GF-D8 (cell line): ENCODE measurements at regions not wholly inside any gene's neighbourhood (a gene's known extent, or its start where the extent isn't known, plus 50 kb on each side); places are given as distances from the start of the nearest gene placed in this dataset.

Experiments used
- DNase-seq: peaks from one replicate; lab custom pipeline; 2025; lab: John Stamatoyannopoulos, UW

- no peak for DNase-seq
Measured at GRCh38 chr6:169082817-169083507, 170.7 kb downstream of the THBS2 start.

GRCh38 chr6:169082093-169082492 is 171.6 kb downstream of the THBS2 start:
- DNase-seq: no peak

GRCh38 chr6:169081248-169081647 is 172.4 kb downstream of the THBS2 start:
- DNase-seq: no peak

- no peak for DNase-seq
Measured at GRCh38 chr6:169079650-169080049, 174.0 kb downstream of the THBS2 start.

GRCh38 chr6:169078399-169079145 is 175.1 kb downstream of the THBS2 start:
- DNase-seq: no peak

GRCh38 chr6:169075915-169076654 is 177.6 kb downstream of the THBS2 start:
- no peak for DNase-seq

GRCh38 chr6:169075211-169075914 is 178.3 kb downstream of the THBS2 start:
- no peak for DNase-seq

- DNase-seq: no peak
Measured at GRCh38 chr6:169074526-169074925, 179.1 kb downstream of the THBS2 start.

GRCh38 chr6:169073311-169073710 is 180.3 kb downstream of the THBS2 start:
- DNase-seq: no peak

GRCh38 chr6:169072127-169073042 is 181.3 kb downstream of the THBS2 start:
- no peak for DNase-seq

- DNase-seq: no peak
Measured at GRCh38 chr6:169071394-169071793, 182.3 kb downstream of the THBS2 start.

GRCh38 chr6:169070506-169071176 is 183.0 kb downstream of the THBS2 start:
- DNase-seq: no peak

- DNase-seq: no peak
Measured at GRCh38 chr6:169069356-169069755, 184.3 kb downstream of the THBS2 start.

- no peak for DNase-seq
Measured at GRCh38 chr6:169064194-169064593, 189.5 kb downstream of the THBS2 start.

- DNase-seq: no peak
Measured at GRCh38 chr6:169062272-169062671, 191.4 kb downstream of the THBS2 start.

GRCh38 chr6:169058634-169059033 is 195.0 kb downstream of the THBS2 start:
- no peak for DNase-seq

- no peak for DNase-seq
Measured at GRCh38 chr6:169052462-169052861, 201.2 kb downstream of the THBS2 start.

- DNase-seq: no peak
Measured at GRCh38 chr6:169051371-169051770, 202.3 kb downstream of the THBS2 start.

- no peak for DNase-seq
Measured at GRCh38 chr6:169048865-169049205, 204.8 kb downstream of the THBS2 start.

- no peak for DNase-seq
Measured at GRCh38 chr6:169048185-169048864, 205.3 kb downstream of the THBS2 start.
